A673 (cell line): ENCODE measurements at regions not wholly inside any gene's neighbourhood (a gene's known extent, or its start where the extent isn't known, plus 50 kb on each side); places are given as distances from the start of the nearest gene placed in this dataset.

Source experiments
- EZH2 ChIP-seq: fragments of 200-600 bp; sonication (generic); IDR thresholded peaks from 2 replicates; pipeline ENCODE4 v1.6.1; 2017; ENCODE audit warnings: borderline replicate concordance, low read depth, mild to moderate bottlenecking, mixed read lengths, antibody characterized with exemption, low read length; ENCODE audit not compliant: poor library complexity, severe bottlenecking
- TF ChIP-seq, protein P1 (sequence below): fragments of 300-800, 200-600 bp; sonication (generic); conservative IDR thresholded peaks from 2 replicates; pipeline ENCODE4 v1.5.1; 2017; ENCODE audit warnings: low read depth, mild to moderate bottlenecking, antibody characterized with exemption, low read length, moderate library complexity, mixed read lengths

DNA sequence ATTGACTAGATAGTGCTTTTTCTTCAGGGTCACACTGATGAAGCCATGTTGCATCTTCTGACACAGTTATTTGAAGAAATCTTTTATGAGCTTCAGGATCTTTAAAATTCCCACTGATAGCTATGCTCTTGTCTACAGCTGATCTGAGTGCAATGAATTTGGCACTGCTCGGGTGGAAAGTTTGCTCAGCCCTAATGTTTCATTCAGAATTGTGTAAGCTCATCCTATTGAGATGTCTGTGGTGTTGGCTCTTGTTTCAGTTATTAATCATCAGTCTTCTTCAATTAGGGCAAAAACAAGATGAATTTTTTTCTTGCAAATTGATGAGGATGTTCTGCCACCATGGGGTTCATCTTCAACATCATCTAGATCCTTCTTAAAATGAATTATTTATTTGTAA is 1387.0 kb upstream of the RAG2 start:
- TF ChIP-seq, protein P1, sequence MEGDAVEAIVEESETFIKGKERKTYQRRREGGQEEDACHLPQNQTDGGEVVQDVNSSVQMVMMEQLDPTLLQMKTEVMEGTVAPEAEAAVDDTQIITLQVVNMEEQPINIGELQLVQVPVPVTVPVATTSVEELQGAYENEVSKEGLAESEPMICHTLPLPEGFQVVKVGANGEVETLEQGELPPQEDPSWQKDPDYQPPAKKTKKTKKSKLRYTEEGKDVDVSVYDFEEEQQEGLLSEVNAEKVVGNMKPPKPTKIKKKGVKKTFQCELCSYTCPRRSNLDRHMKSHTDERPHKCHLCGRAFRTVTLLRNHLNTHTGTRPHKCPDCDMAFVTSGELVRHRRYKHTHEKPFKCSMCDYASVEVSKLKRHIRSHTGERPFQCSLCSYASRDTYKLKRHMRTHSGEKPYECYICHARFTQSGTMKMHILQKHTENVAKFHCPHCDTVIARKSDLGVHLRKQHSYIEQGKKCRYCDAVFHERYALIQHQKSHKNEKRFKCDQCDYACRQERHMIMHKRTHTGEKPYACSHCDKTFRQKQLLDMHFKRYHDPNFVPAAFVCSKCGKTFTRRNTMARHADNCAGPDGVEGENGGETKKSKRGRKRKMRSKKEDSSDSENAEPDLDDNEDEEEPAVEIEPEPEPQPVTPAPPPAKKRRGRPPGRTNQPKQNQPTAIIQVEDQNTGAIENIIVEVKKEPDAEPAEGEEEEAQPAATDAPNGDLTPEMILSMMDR = no peak
- TF ChIP-seq EZH2 = no peak
